Osteocyte (in vitro differentiated cells): ENCODE measurements at regions not wholly inside any gene's neighbourhood (a gene's known extent, or its start where the extent isn't known, plus 50 kb on each side); places are given as distances from the start of the nearest gene placed in this dataset.

Source experiments
- DNase-seq: peaks from one replicate; pipeline ENCODE4 v3.0.0; 2021; ENCODE audit warnings: mixed read lengths; ENCODE audit not compliant: unreplicated experiment; ENCODE audit errors: extremely low spot score
- H3K27ac Mint-ChIP-seq: one replicate; pipeline ENCODE4 v1.8.0; 2021; ENCODE audit warnings: mild to moderate bottlenecking, mixed read lengths; ENCODE audit not compliant: unreplicated experiment
- H3K27me3 Mint-ChIP-seq: one replicate; pipeline ENCODE4 v1.8.0; 2021; ENCODE audit warnings: mixed read lengths; ENCODE audit not compliant: unreplicated experiment
- H3K36me3 Mint-ChIP-seq: one replicate; pipeline ENCODE4 v1.8.0; 2021; ENCODE audit warnings: mixed read lengths; ENCODE audit not compliant: unreplicated experiment
- H3K4me1 Mint-ChIP-seq: one replicate; pipeline ENCODE4 v1.8.0; 2021; ENCODE audit warnings: mixed read lengths; ENCODE audit not compliant: unreplicated experiment
- H3K4me3 Mint-ChIP-seq: one replicate; pipeline ENCODE4 v1.8.0; 2021; ENCODE audit warnings: mild to moderate bottlenecking, moderate library complexity, mixed read lengths; ENCODE audit not compliant: unreplicated experiment
- H3K9me3 Mint-ChIP-seq: one replicate; pipeline ENCODE4 v1.8.0; 2021; ENCODE audit warnings: mixed read lengths; ENCODE audit not compliant: unreplicated experiment
- TF ChIP-seq, protein P1 (sequence below): fragments of 200-600 bp; sonication (generic); IDR thresholded peaks from 2 replicates; pipeline ENCODE4 v1.5.0; 2021; ENCODE audit warnings: antibody characterized with exemption, mild to moderate bottlenecking, moderate library complexity

DNA sequence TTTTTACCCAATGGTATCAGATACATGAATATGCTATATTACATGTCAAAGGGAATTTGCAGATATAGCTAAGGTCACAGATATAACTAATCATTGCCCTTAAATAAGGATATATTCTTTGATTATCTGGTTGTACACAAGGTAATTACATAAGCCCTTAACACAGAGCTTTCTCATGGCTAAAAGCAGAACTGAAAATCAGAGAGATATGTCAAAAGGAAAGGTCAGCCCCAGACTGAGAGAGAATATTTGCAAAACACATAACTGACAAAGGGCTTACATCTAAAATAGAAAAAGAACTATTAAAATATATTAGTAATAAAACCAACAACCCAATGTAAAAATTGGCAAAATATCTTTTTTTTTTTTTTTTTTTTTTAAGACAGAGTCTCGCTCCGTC lies 1029.5 kb upstream of the LRRN3 start:
- Mint-ChIP-seq H3K4me1 (no peaks in the 10 kb centered on the region), H3K9me3 (no peaks in the 10 kb centered on the region), H3K36me3 (no peaks in the 10 kb centered on the region), H3K27me3 (peaks cover 7% of the 10 kb centered on the region), H3K27ac (no peak overlapping the region), H3K4me3 (no peak overlapping the region)
- TF ChIP-seq, protein P1, sequence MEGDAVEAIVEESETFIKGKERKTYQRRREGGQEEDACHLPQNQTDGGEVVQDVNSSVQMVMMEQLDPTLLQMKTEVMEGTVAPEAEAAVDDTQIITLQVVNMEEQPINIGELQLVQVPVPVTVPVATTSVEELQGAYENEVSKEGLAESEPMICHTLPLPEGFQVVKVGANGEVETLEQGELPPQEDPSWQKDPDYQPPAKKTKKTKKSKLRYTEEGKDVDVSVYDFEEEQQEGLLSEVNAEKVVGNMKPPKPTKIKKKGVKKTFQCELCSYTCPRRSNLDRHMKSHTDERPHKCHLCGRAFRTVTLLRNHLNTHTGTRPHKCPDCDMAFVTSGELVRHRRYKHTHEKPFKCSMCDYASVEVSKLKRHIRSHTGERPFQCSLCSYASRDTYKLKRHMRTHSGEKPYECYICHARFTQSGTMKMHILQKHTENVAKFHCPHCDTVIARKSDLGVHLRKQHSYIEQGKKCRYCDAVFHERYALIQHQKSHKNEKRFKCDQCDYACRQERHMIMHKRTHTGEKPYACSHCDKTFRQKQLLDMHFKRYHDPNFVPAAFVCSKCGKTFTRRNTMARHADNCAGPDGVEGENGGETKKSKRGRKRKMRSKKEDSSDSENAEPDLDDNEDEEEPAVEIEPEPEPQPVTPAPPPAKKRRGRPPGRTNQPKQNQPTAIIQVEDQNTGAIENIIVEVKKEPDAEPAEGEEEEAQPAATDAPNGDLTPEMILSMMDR = no peak
- DNase-seq = no peak

DNA sequence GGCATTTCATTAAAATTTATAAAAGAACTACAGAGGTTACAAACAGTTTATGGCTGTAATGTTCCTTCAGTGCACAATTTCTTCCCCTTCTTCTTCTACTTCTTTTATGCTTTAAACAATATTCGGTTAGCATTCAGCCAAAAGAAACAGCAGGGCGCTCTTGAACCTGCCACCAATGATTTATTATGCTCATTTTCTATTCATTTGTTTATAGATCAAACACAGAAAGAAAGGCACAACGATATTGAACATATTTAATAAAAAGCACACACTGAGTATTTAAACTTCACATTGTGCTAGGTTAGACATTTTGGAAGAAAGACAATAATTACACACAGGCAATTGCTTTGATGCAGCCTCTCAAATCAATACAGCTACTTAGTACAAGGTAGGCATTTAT lies 1025.8 kb upstream of the LRRN3 start:
- Mint-ChIP-seq H3K9me3 (no peaks in the 10 kb centered on the region), H3K27me3 (peaks cover 7% of the 10 kb centered on the region), H3K27ac (no peak overlapping the region), H3K36me3 (no peaks in the 10 kb centered on the region), H3K4me1 (no peaks in the 10 kb centered on the region), H3K4me3 (no peak overlapping the region)
- TF ChIP-seq, protein P1 = no peak
- no peak for DNase-seq

DNA sequence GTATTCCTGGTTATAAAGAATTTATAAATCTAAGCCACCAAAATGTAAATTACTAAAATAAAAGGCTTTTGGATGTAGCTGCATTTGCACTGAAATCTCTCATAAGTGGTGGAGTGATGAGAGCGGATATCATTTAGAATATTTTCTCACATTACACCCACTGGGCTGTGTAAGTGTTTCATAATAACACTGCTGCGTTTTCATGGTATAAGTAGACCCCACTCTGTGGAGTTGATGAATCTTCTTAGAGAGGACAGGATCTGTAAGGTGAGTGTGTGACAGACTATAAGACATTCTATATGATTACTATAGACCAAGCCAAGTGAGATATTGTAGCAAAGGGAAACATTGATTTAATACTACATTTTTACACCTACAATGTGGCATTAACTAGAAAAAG lies 1024.1 kb upstream of the LRRN3 start:
- H3K36me3 Mint-ChIP-seq = no peaks in the 10 kb centered on the region
- no peak for DNase-seq
- H3K4me3 Mint-ChIP-seq = no peak overlapping the region
- H3K27me3 Mint-ChIP-seq = peaks cover 7% of the 10 kb centered on the region
- H3K9me3 Mint-ChIP-seq = no peaks in the 10 kb centered on the region
- H3K4me1 Mint-ChIP-seq = no peaks in the 10 kb centered on the region
- TF ChIP-seq, protein P1 = no peak
- no peak overlapping the region for H3K27ac Mint-ChIP-seq

DNA sequence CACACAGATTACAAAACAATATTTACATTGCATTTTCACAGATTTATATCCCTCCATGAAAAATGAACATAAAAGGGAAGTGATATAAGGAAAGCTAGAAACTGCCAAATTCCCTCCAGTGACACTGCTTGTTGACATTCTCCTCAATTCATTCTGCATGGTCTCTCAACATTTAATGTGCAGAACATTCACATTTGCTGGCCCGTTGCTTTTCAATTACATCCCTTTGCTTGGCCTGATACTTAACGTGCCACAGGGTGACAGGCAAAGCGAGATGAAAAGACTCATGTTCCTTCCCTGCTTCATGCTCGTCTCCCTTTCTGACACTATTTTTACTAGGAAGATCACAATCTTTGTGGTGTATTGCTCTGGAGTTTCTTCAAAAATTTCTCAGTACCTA lies 1019.7 kb upstream of the LRRN3 start:
- no peak for DNase-seq
- no peak overlapping the region for H3K27ac Mint-ChIP-seq
- TF ChIP-seq, protein P1 = no peak
- no peaks in the 10 kb centered on the region for H3K27me3 Mint-ChIP-seq
- H3K9me3 Mint-ChIP-seq = no peaks in the 10 kb centered on the region
- no peak overlapping the region for H3K4me3 Mint-ChIP-seq
- H3K36me3 Mint-ChIP-seq = no peaks in the 10 kb centered on the region
- no peaks in the 10 kb centered on the region for H3K4me1 Mint-ChIP-seq

DNA sequence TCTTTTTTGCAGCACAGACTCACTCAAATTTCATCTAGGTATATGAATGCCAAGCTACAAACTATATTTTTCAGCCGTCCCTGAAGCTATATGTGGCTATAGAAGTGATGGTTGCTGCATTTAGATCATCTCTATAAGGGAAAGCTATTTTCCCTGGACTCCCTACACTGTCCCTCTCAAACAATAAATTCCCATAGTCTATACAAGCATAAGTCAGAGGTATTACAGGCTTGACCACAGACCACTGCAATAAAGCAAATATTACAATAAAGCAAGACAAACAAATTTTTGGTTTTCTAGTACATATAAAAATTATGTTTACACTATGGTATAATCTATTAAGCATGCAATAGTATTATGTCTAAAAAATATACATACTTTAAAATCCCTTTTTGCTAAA lies 1015.5 kb upstream of the LRRN3 start:
- no peak for DNase-seq
- no peaks in the 10 kb centered on the region for H3K27me3 Mint-ChIP-seq
- TF ChIP-seq, protein P1 = no peak
- H3K4me3 Mint-ChIP-seq = no peak overlapping the region
- H3K27ac Mint-ChIP-seq = no peak overlapping the region
- H3K36me3 Mint-ChIP-seq = no peaks in the 10 kb centered on the region
- H3K9me3 Mint-ChIP-seq = peaks cover 13% of the 10 kb centered on the region
- no peaks in the 10 kb centered on the region for H3K4me1 Mint-ChIP-seq
